GM12872 (cell line): ENCODE measurements at regions not wholly inside any gene's neighbourhood (a gene's known extent, or its start where the extent isn't known, plus 50 kb on each side); places are given as distances from the start of the nearest gene placed in this dataset.

Experiments used
- CTCF ChIP-seq: IDR thresholded peaks from 3 replicates; pipeline ENCODE4 v1.5.1; 2011; ENCODE audit warnings: low read depth, mild to moderate bottlenecking, low read length, moderate library complexity; ENCODE audit not compliant: insufficient read depth

DNA sequence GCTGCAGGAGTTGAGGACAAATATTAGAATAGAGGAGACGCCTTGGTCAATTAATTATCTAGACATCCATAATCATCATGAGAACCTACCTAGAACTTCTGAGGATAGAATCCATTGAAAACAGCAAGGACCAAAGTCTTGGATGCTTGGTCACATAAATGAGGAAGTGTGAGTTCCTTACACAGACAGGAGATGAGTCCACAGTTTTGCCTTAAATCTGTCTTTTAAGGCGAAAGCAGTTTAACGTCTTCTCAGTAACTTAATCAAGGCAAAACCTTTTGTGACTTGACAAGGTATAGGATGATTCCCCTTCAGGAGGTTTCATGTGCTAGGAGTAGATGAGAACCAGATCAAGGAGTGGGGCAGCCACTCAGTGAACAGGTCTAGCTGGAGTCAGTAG, 1783.2 kb upstream of the CELF4 start:
- TF ChIP-seq CTCF, result no peak

DNA sequence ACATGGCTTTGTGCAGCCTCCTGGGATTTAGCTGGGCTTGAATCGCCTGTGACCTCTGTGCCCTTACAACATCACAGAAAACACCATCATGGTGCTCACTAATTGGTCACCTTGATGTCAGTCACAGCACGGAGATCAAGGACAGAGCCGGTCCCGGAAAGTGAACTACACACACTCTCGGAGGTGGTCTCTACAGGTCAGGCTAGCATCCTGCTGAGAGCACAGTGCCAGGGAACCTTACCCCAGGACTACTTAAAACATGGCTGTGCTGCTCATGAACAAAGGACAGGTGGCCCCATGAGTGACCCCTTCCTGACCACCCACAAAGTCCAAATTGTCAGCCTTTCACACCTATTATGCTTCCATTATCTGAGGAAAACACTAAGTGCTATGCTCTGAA, 1782.1 kb upstream of the CELF4 start:
- no peak for TF ChIP-seq CTCF

DNA sequence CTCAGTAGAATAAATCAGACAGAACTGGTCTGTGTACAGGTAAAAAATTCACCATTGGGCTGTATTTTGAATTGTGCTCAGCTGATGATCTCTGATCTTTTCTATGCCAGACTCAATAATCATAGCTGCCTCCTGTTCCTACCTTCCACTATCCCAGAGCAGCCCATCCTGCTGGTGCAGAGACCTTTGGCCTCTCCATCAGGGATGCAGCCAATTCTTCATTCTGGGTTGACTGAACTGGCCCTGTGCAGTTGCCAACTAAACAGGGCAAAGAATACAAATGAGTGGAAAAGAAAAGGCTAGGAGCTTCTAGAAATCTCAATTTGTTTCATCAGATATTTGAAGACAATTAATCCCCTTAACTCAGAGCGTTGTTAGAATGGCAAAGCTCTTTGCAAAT, 1781.3 kb upstream of the CELF4 start:
- TF ChIP-seq CTCF, result no peak

GRCh38 chr18:39345321-39345720, 1779.7 kb upstream of the CELF4 start:
- no peak for TF ChIP-seq CTCF

- TF ChIP-seq CTCF, result no peak
These were observed 1778.9 kb upstream of the CELF4 start for GRCh38 chr18:39344487-39344886.

- no peak for TF ChIP-seq CTCF
These were observed 1775.5 kb upstream of the CELF4 start for GRCh38 chr18:39341129-39341528.

DNA sequence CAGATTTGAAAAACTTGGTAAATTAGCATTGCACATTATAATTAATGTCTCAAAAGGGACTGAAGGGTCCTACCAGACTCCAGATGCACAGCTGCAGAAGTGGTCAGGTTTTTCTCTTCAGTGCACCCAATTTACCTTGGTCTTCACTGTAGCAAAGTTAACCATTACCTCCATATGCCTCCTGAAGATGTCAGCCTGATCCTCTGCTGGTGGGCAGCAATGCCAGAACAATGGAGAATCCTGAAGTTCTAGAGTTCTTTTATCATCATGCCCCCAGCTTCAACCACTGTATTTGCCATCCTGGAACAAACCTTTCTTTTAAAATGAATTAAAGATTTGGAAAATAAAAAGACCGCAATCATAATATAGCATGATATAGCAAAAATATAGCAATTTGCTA, 1774.8 kb upstream of the CELF4 start:
- TF ChIP-seq CTCF, result no peak

GRCh38 chr18:39329496-39330275, 1764.1 kb upstream of the CELF4 start:
- TF ChIP-seq CTCF, result no peak
